Fibroblast of the conjunctiva (primary cell): ENCODE measurements at regions not wholly inside any gene's neighbourhood (a gene's known extent, or its start where the extent isn't known, plus 50 kb on each side); places are given as distances from the start of the nearest gene placed in this dataset.

Experiments
- DNase-seq: peaks from one replicate; pipeline ENCODE4 v3.0.0-alpha.2; 2010; ENCODE audit warnings: low read depth

DNA sequence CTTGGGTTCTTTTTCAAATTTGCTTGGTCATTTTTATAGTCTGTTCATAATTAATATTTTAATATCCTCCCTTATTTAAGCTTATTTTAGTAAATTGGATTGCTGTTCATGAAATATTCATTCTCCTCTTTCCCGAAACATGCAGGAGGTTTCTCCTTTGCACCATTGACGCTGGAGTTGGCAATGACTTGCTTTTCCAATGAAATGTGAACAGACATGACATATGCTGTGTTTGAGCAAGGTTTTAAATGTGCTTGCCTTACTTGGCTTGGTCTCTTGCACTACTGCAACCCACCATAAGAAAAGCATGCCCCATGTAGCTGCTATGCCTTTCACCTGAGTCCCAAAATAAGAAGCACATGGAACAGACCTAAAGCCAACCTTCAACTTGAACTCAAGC is 498.0 kb upstream of the NFIA start:
- DNase-seq = no peak

DNA sequence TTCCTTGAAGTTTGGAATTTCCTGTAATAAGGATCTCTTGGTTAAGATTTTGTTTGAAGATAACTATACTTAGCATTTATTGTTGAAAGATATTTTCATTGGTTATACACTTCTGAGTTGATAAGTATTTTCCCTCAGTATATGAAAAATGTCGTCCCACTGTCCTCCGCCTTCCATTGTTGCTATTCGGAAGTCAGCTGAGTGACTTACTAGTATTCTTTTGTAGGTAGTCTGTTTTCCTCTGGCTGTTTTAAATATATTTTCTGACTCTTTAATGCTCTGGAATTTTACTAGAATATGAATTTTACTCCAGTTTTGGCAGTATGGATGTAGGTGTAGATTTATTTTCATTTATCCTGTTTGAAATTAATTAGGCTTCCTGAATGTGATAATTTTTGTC is 498.7 kb upstream of the NFIA start:
- DNase-seq = no peak

- no peak for DNase-seq
Observed at GRCh38 chr1:60581455-60582220, 500.7 kb upstream of the NFIA start.

- no peak for DNase-seq
Observed at GRCh38 chr1:60577029-60577428, 503.5 kb upstream of the C1orf87 start.

- DNase-seq = no peak
Observed at GRCh38 chr1:60575326-60575977, 501.9 kb upstream of the C1orf87 start.

- peak; percentile 49 for DNase-seq
Observed at GRCh38 chr1:60573726-60574409, 500.3 kb upstream of the C1orf87 start.

DNA sequence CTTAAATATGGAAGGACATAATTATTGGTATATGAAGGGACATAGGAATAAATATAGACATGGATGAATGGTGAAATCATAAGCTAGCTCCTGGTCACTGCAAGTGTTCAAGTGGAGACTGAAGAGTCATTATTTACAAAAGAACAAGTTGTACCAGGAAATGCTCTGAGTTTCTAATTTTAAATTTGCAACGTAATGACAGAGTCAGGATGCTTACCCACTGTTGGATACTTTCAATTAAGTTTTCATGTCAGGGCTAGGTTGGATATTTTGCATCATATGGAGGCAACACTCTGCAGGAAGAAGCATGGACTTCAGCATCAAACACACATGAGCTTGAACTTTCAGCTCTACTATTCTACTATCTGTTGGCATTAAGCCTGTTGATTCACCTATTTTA is 499.6 kb upstream of the C1orf87 start:
- peak; percentile 24 for DNase-seq

DNA sequence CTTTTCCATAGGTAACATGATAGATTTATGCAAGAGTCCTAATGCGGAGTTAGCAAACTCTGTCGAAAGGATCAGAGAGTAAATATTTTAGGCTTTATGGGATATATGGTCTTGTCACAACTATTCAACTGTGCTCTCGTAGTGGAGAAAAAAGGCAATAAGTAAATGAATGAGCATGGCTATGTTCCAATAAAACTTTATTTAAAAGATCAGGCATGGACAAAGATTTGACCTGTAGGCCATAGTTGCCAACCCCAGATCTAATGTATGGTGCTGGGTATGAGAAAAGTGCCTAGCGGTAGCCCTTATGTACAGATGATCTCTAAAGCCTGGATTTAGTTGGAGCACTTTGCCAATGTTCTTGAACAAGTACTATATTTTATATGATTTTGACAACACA is 498.8 kb upstream of the C1orf87 start:
- no peak for DNase-seq

GRCh38 chr1:60571811-60572210 is 498.2 kb upstream of the C1orf87 start:
- DNase-seq = no peak

DNA sequence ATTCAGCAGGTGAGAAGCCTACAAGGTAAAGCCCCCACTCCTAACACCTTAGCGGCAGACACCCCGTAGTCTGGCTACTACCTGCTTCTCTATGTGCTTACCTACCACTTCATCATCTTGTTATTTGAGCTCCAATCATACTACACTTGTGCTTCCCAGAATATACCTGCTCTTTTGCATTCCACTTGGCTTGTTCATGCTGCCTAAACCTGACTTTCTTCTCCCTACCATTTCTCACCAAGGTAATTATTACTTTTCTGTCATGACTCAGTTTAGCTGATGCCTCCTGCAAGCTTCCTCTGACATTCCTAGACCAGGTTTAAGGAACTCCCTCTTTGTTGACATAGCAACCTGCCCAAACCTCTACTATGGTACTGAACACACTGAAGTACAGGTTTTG is 495.6 kb upstream of the C1orf87 start:
- DNase-seq = no peak

GRCh38 chr1:60567256-60567655 is 493.7 kb upstream of the C1orf87 start:
- DNase-seq = no peak

- no peak for DNase-seq
Observed at GRCh38 chr1:60564916-60565750, 491.6 kb upstream of the C1orf87 start.

DNA sequence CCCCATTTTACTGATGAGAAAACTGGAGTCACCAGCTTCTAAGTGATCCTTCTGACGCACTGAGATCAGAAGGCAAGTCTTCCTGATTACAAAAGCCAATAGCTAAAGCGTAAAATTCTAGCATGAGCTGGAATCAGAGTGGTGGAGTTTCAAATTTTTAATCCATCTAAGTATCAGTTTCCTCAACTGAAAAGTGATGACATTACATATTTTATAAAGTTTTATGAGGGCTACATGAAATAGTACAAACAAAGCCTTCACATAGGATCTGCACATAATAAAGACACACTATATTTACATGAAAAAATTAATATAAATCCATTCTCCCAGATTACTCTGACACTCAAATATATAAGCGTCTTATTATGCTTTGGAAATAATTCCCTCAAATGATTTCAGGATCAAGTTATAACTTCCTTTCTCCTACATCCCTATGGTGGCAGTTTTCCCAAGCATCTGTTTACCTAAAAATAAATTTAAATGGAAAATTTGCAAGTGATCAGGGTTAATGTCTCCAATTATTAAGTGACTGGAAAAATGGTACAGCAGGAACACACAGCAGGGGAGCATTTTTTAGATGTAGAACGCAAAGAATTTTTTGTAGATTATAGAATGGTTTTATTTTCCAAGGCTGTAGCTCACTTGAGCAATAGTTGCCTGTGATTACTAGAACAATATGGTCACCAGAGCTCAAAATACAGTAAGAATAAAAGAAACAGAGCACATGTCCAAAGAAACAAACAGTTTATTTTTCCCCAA is 490.4 kb upstream of the C1orf87 start:
- no peak for DNase-seq

DNA sequence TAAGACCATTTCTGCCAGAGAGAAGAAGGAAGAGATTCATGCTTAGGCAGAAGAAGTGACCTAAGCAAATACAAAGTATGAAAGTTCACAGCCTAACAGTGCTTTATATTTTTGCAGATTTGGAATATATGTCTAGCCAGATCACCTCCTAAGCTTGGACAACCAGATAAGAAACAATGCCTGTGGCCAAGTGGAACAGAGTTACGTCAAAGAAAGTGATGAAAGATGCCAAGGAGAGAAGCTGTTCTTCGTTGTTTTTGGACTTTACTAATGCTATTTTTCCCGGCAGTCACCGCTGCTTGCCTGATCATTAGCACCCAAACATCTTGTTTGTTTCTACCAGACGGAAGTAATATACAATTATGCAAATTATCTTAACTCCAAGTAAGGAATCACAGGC is 489.2 kb upstream of the C1orf87 start:
- no peak for DNase-seq

DNA sequence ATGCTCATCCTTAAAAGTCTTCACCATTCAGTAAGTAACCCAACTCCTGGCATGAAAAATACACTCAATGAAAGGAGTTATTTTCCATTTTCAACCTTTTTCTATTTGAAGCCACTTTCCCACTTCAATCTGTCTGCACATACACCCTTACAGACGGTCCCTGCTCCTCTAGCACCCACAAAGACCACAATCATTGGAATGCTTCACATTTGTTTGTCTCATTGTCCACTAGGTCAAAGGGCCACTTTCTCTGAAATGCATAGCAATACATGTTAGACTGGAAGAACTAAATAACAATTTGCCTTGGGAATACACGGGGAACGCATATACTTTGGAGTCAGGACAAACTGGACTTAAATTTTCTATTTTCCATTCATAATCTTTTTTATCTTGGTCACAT is 487.1 kb upstream of the C1orf87 start:
- DNase-seq = no peak

- DNase-seq = no peak
Observed at GRCh38 chr1:60558236-60558635, 484.7 kb upstream of the C1orf87 start.

DNA sequence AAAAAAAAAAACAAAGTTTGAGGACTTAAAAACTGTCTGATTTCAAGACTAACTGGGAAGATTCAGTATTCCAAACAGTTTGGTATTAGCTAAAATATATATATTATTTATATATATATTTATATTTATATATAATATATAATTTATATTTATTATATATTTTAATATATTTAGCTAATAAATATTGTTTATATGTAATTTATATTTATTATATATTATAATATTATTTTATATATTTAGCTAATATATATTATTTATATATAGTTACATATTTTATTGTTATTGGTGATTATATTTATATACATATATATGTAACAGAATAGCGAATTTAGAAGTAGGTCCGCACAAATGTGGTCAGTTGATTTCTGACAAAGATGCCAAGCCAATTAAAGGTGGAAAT is 480.2 kb upstream of the C1orf87 start:
- DNase-seq = no peak

- no peak for DNase-seq
Observed at GRCh38 chr1:60547821-60548220, 474.3 kb upstream of the C1orf87 start.

DNA sequence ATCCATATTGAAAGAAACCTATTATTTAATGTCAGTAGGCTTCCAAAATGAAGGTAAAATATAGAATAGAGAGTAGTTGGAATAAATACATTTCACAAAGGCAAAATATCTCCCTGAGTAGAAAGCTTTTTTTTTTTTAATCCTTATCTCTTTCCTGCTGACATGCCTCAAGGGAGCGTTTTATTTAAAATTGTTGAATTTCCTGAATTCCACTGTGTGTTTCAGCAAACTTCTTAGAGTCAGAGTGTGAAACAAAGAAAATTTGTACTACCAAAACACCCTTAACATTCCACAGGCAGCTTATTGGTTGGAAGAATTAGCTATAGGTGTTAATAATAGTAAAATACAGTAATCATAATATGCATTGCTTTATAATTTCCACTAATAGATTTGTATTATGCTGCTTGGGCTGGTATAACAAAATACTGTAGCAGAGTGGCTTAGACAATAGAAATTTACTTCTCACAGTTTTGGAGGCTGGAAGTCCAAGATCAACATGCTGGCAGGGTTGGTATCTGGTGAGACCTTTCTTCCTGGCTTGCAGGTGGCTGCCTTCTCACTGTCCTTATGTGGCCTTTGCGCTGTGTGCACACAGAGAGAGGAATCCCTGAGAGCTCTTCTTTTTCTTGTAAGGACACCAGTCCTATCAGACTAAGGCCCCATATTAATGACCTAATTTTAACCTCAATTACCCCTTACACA is 468.4 kb upstream of the C1orf87 start:
- DNase-seq = no peak

DNA sequence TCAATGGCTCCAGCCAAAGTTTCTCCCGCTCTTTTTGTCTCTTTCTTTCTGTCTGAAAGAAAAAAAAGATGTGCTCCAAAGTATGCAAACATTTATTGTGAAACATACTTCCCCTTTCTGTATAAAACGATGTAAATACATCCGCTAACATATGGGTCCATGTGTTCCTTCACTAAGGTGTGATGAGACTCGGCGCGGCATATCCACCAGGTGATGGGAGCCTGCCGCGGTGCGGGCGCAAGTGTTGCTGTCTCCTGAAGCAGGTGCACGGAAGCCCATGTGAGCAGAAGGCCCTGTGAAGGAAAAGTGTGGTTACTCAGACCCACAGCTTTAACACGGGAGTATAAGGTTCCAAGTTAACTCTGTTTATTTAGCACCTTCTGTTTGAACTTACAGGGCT is 466.6 kb upstream of the C1orf87 start:
- DNase-seq = no peak

DNA sequence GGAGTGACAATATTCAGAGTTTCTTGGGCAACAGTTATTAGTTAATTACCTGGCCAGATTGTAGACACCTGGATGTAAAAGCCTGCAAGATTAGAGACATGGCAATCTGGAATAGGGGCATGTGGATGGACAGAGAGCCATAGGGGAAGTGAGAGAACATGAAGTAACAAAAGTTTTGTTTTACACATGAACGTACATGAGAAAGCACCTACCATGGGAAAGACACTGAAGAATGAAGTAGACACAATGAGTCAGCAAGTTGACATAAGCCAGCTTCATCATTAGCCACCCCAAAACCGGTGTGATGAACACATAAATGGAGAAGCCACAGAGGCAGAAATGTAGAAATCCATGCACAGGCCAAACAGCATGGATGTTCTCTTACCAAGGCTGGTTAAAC is 462.1 kb upstream of the C1orf87 start:
- no peak for DNase-seq
